H9 (cell line): ENCODE measurements at regions not wholly inside any gene's neighbourhood (a gene's known extent, or its start where the extent isn't known, plus 50 kb on each side); places are given as distances from the start of the nearest gene placed in this dataset.

Source experiments
- DNase-seq: peaks from one replicate; pipeline ENCODE4 v3.0.0-alpha.2; 2017
- H2AFZ ChIP-seq: one replicate; pipeline ENCODE4 v1.6.1; 2013; ENCODE audit warnings: mild to moderate bottlenecking, low read length, control low read depth, moderate library complexity
- H2AK5ac ChIP-seq: 2 replicates; pipeline ENCODE4 v1.6.1; 2013; ENCODE audit warnings: low read length, control low read depth, mixed read lengths; ENCODE audit not compliant: insufficient read length
- H2BK120ac ChIP-seq: one replicate; pipeline ENCODE4 v1.6.1; 2013; ENCODE audit warnings: low read depth, mild to moderate bottlenecking, low read length, control low read depth, inconsistent platforms; ENCODE audit not compliant: poor library complexity, severe bottlenecking
- H2BK12ac ChIP-seq: 2 replicates; pipeline ENCODE4 v1.6.1; 2013; ENCODE audit warnings: low read length, control low read depth, mixed read lengths, low read depth; ENCODE audit not compliant: insufficient read length
- H2BK15ac ChIP-seq: 2 replicates; pipeline ENCODE4 v1.6.1; 2013; ENCODE audit warnings: low read depth, low read length, control low read depth
- H2BK20ac ChIP-seq: one replicate; pipeline ENCODE4 v1.6.1; 2013; ENCODE audit warnings: low read depth, mild to moderate bottlenecking, low read length, control low read depth, inconsistent platforms; ENCODE audit not compliant: poor library complexity, severe bottlenecking
- H2BK5ac ChIP-seq: 2 replicates; pipeline ENCODE4 v1.6.1; 2013; ENCODE audit warnings: low read length, control low read depth, mixed read lengths; ENCODE audit not compliant: insufficient read length
- H3K14ac ChIP-seq: 2 replicates; pipeline ENCODE4 v1.6.1; 2013; ENCODE audit warnings: low read length, control low read depth; ENCODE audit not compliant: insufficient read depth
- H3K18ac ChIP-seq: 2 replicates; pipeline ENCODE4 v1.6.1; 2013; ENCODE audit warnings: low read depth, mild to moderate bottlenecking, mixed read lengths, low read length, control low read depth; ENCODE audit not compliant: insufficient read length
- H3K23ac ChIP-seq: 2 replicates; pipeline ENCODE4 v1.6.1; 2013; ENCODE audit warnings: low read length, control low read depth, mixed read lengths, low read depth; ENCODE audit not compliant: insufficient read length
- H3K23me2 ChIP-seq: 2 replicates; pipeline ENCODE4 v1.6.1; 2013; ENCODE audit warnings: low read depth, mild to moderate bottlenecking, mixed read lengths, low read length, control low read depth; ENCODE audit not compliant: insufficient read length, poor library complexity, severe bottlenecking
- H3K27ac ChIP-seq: 2 replicates; pipeline ENCODE4 v1.5.1; 2013; ENCODE audit warnings: low read length, control low read depth, mixed read lengths, low read depth; ENCODE audit not compliant: insufficient read length
- H3K27me3 ChIP-seq: 2 replicates; pipeline ENCODE4 v1.6.1; 2013; ENCODE audit warnings: low read length, control low read depth, inconsistent platforms; ENCODE audit not compliant: insufficient read depth
- H3K4ac ChIP-seq: 2 replicates; pipeline ENCODE4 v1.6.1; 2013; ENCODE audit warnings: low read depth, mild to moderate bottlenecking, control low read depth, inconsistent platforms, low read length, moderate library complexity
- H3K4me1 ChIP-seq: 2 replicates; pipeline ENCODE4 v1.6.1; 2013; ENCODE audit warnings: low read length, control low read depth, inconsistent platforms; ENCODE audit not compliant: insufficient read depth
- H3K4me2 ChIP-seq: 2 replicates; pipeline ENCODE4 v1.6.1; 2013; ENCODE audit warnings: low read length, control low read depth, mixed read lengths; ENCODE audit not compliant: insufficient read length, insufficient read depth
- H3K56ac ChIP-seq: 2 replicates; pipeline ENCODE4 v1.6.1; 2013; ENCODE audit warnings: low read depth, mild to moderate bottlenecking, mixed read lengths, low read length, control low read depth; ENCODE audit not compliant: insufficient read length
- H3K79me1 ChIP-seq: 2 replicates; pipeline ENCODE4 v1.6.1; 2013; ENCODE audit warnings: low read depth, mild to moderate bottlenecking, moderate library complexity, low read length, control low read depth, inconsistent platforms; ENCODE audit not compliant: insufficient read depth, poor library complexity, severe bottlenecking
- H3K79me2 ChIP-seq: 2 replicates; pipeline ENCODE4 v1.6.1; 2013; ENCODE audit warnings: low read length, control low read depth, inconsistent platforms; ENCODE audit not compliant: insufficient read depth
- H3K9ac ChIP-seq: 2 replicates; pipeline ENCODE4 v1.6.1; 2013; ENCODE audit warnings: low read length, control low read depth, mixed read lengths; ENCODE audit not compliant: insufficient read length; ENCODE audit errors: extremely low read depth
- H3K9me3 ChIP-seq: one replicate; pipeline ENCODE4 v1.6.1; 2013; ENCODE audit warnings: low read depth, low read length, inconsistent platforms; ENCODE audit not compliant: control insufficient read depth
- H3T11ph ChIP-seq: one replicate; pipeline ENCODE4 v1.6.1; 2013; ENCODE audit warnings: mild to moderate bottlenecking, low read length, control low read depth, inconsistent platforms
- H4K20me1 ChIP-seq: one replicate; pipeline ENCODE4 v1.6.1; 2013; ENCODE audit not compliant: control insufficient read depth, insufficient read length, insufficient read depth
- H4K5ac ChIP-seq: 2 replicates; pipeline ENCODE4 v1.6.1; 2013; ENCODE audit warnings: low read depth, mild to moderate bottlenecking, mixed read lengths, low read length, control low read depth; ENCODE audit not compliant: insufficient read length
- H4K8ac ChIP-seq: replicated peaks from 2 replicates; pipeline ENCODE4 v1.6.1; 2013; ENCODE audit warnings: low read length, control low read depth, mixed read lengths, low read depth; ENCODE audit not compliant: insufficient read length
- H4K91ac ChIP-seq: 2 replicates; pipeline ENCODE4 v1.6.1; 2013; ENCODE audit warnings: low read depth, mild to moderate bottlenecking, moderate library complexity, mixed read lengths, low read length, control low read depth; ENCODE audit not compliant: insufficient read length
- H3K27ac Mint-ChIP-seq, 3 experiments: 2 replicates in 2 of 3; 3 replicates in 1 of 3; pipeline ENCODE4 v1.8.0; 2020 to 2021; ENCODE audit warnings: mixed read lengths in 3 of 3, mild to moderate bottlenecking in 1 of 3, moderate library complexity in 1 of 3
- H3K27me3 Mint-ChIP-seq: 2 replicates; pipeline ENCODE4 v1.8.0; 2021; ENCODE audit warnings: low read depth, mild to moderate bottlenecking, moderate library complexity, mixed read lengths
- H3K36me3 Mint-ChIP-seq, 3 experiments: 2 replicates in 2 of 3; 3 replicates in 1 of 3; pipeline ENCODE4 v1.8.0; 2020 to 2021; ENCODE audit warnings: low read depth in 3 of 3, mixed read lengths in 3 of 3; ENCODE audit not compliant: insufficient read depth in 1 of 3
- H3K4me1 Mint-ChIP-seq, 2 experiments: 2 replicates each; pipeline ENCODE4 v1.8.0; 2020; ENCODE audit warnings: mixed read lengths in 2 of 2
- H3K4me3 Mint-ChIP-seq, 2 experiments: 2 replicates in 1 of 2; 3 replicates in 1 of 2; pipeline ENCODE4 v1.8.0; 2020 to 2021; ENCODE audit warnings: mild to moderate bottlenecking in 2 of 2, mixed read lengths in 2 of 2, moderate library complexity in 1 of 2
- H3K9me3 Mint-ChIP-seq, 2 experiments: 2 replicates in 1 of 2; 3 replicates in 1 of 2; pipeline ENCODE4 v1.8.0; 2020; ENCODE audit warnings: mild to moderate bottlenecking in 2 of 2, mixed read lengths in 2 of 2, moderate library complexity in 1 of 2
- WGBS: extraction: QIAGEN DNeasy Blood & Tissue Kit; methylation state at CpG from one replicate; pipeline ENCODE4 v1.1.7; 2013; ENCODE audit warnings: missing lambda C conversion rate, low lambda C conversion rate, mixed read lengths; ENCODE audit not compliant: insufficient read length; ENCODE audit errors: extremely low coverage; 5-methylcytosine and 5-hydroxymethylcytosine counted together
- TF ChIP-seq, protein P1 (sequence below): fragments of 200-600 bp; sonication (generic); conservative IDR thresholded peaks from 3 replicates; pipeline ENCODE4 v1.8.0; 2021; ENCODE audit warnings: antibody characterized with exemption, mild to moderate bottlenecking

DNA sequence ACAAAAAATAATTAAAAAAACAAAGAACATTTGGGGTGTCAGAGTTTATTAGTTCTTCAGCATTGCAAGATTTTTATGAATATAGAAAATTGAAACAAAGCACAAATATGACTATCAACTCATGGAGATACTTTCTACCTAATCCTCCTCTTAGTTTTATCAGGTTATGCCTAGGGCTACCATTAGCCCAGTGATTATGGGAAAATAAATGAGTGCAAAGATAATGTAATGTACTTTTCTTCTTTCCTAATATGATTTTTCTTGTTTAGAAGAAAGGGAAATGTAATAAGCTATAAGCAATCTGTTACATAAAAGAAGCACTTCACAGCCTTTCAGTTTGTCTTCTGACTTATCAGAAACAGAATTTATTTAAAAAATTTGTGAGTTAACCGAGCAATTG lies 676.8 kb downstream of the SORCS1 start:
- Mint-ChIP-seq H3K27ac (no peak overlapping the region), H3K27me3 (no peaks in the 10 kb centered on the region; the same call in 1 of the 2 replicates), H3K4me1 (peaks cover 6 to 10% of the 10 kb centered on the region in 2 experiments; a peak in 3 of 4 replicates), H3K4me3 (no peak overlapping the region), H3K36me3 (peaks cover 0 to 5% (median 2%) of the 10 kb centered on the region in 3 experiments; a peak in 1 of 7 replicates), H3K9me3 (peaks cover 3 to 6% of the 10 kb centered on the region in 2 experiments; a peak in 4 of 5 replicates)
- H3K9ac ChIP-seq, result no peak overlapping the region
- no peaks in the 10 kb centered on the region for H3K79me1 ChIP-seq
- H3K27ac ChIP-seq, result no peak overlapping the region
- no peaks in the 10 kb centered on the region for H3K9me3 ChIP-seq
- H2BK20ac ChIP-seq, result no peak overlapping the region
- no peak overlapping the region for H2BK12ac ChIP-seq
- H3K4ac ChIP-seq, result no peak overlapping the region
- H3K23ac ChIP-seq, result no peak overlapping the region
- no peak overlapping the region for H4K5ac ChIP-seq
- H3K56ac ChIP-seq, result no peak overlapping the region
- no peak overlapping the region for H2BK5ac ChIP-seq
- H3K18ac ChIP-seq, result no peak overlapping the region
- no peaks in the 10 kb centered on the region for H3K27me3 ChIP-seq
- no peak overlapping the region for H4K8ac ChIP-seq
- peaks cover 2% of the 10 kb centered on the region; the same call in 1 of the 2 replicates for H3K4me1 ChIP-seq
- no peaks in the 10 kb centered on the region for H3K79me2 ChIP-seq
- no peak overlapping the region for H3K4me2 ChIP-seq
- TF ChIP-seq, protein P1, sequence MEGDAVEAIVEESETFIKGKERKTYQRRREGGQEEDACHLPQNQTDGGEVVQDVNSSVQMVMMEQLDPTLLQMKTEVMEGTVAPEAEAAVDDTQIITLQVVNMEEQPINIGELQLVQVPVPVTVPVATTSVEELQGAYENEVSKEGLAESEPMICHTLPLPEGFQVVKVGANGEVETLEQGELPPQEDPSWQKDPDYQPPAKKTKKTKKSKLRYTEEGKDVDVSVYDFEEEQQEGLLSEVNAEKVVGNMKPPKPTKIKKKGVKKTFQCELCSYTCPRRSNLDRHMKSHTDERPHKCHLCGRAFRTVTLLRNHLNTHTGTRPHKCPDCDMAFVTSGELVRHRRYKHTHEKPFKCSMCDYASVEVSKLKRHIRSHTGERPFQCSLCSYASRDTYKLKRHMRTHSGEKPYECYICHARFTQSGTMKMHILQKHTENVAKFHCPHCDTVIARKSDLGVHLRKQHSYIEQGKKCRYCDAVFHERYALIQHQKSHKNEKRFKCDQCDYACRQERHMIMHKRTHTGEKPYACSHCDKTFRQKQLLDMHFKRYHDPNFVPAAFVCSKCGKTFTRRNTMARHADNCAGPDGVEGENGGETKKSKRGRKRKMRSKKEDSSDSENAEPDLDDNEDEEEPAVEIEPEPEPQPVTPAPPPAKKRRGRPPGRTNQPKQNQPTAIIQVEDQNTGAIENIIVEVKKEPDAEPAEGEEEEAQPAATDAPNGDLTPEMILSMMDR, result no peak
- no peaks in the 10 kb centered on the region for H4K20me1 ChIP-seq
- no peak overlapping the region for H2BK15ac ChIP-seq
- no CpG with 5 or more reads among the region's 1 CpG for WGBS
- no peak overlapping the region for H2AK5ac ChIP-seq
- no peak overlapping the region for H3T11ph ChIP-seq
- no peak overlapping the region for H2AFZ ChIP-seq
- no peak overlapping the region for H4K91ac ChIP-seq
- no peaks in the 10 kb centered on the region for H3K23me2 ChIP-seq
- DNase-seq, result no peak
- H2BK120ac ChIP-seq, result no peak overlapping the region
- H3K14ac ChIP-seq, result no peak overlapping the region
